ENCODE measurements at regions not wholly inside any gene's neighbourhood (a gene's known extent, or its start where the extent isn't known, plus 50 kb on each side); places are given as distances from the start of the nearest gene placed in this dataset.

DNA sequence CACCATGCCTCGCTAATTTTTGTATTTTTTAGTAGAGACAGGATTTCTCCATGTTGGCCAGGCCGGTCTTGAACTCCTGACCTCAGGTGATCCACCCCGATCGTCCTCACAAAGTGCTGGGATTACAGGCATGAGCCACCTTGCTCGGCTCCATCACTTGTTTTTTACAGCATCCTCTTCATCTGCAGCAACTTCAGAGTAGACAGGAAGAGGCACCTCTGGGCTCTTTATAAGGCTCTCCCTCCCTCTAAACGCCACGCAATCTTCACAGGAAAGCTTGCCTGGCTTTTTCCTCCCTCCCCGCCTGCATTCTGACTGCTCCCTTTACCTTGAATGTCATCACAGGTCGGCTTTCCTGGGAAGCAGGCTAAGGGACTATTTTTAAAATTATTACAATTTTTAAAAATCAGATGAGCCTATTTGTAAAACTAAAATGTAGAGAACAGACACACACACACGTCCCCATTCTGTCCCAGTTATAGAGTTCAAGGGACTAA, 111.5 kb upstream of the LDB2 start:
- ChIA-PET POLR2A (no interaction called here), CTCF (interaction anchor here (0.9 to 1.2 kb wide), 2 partner anchors 8 to 77 kb away, joined by 3 to 6 read pairs; no protein-coding TSS in a partner anchor)
- Histone ChIP-seq H3K9me1 (replicated peaks; ENCODE audit: control insufficient read depth, extremely low read depth, insufficient read depth, low read length) (no peaks in the 10 kb centered on the region), H3K79me2 (ENCODE audit: control insufficient read depth, insufficient read depth, low read length) (no peaks in the 10 kb centered on the region), H3K9me3 (replicated peaks; ENCODE audit: control insufficient read depth, insufficient read depth, low read length) (no peaks in the 10 kb centered on the region), H3K27ac (ENCODE audit: insufficient read depth, low read depth, low read length) (no peak overlapping the region), H3K4me2 (ENCODE audit: insufficient read depth, low read length) (no peak overlapping the region), H3K4me3 (replicated peaks in 1 of 3; ENCODE audit: insufficient read depth in 1 of 3, low read depth in 1 of 3, low read length in 3 of 3) (no peak overlapping the region), H4K20me1 (replicated peaks; ENCODE audit: control insufficient read depth, extremely low read depth, insufficient read depth, low read length) (no peaks in the 10 kb centered on the region), H3K4me1 (ENCODE audit: control insufficient read depth, extremely low read depth, insufficient read depth, low read length) (peaks cover 12% of the 10 kb centered on the region), H3K27me3 (ENCODE audit: control insufficient read depth in 2 of 2, insufficient read depth in 2 of 2, low read length in 2 of 2) (no peaks in the 10 kb centered on the region), H3K36me3 (ENCODE audit: control insufficient read depth in 2 of 2, extremely low read depth in 1 of 2, insufficient read depth in 2 of 2, low read length in 2 of 2) (no peaks in the 10 kb centered on the region), H3K9ac (replicated peaks; ENCODE audit: extremely low read depth, insufficient read depth, low read length) (no peak overlapping the region), H2AFZ (ENCODE audit: low read depth, low read length) (no peak overlapping the region)
- dilution Hi-C loops (cut with MboI; ENCODE audit: extremely low pct_ligation_motif_present, low sequenced_read_pairs) (no loop called here), intact Hi-C loops (cut with micrococcal nuclease) (loop anchor here (5.0 kb wide), 1 partner anchor 93 kb away; no protein-coding TSS in a partner anchor)
- DNase-seq (ENCODE audit: low read depth, low spot score) (no peak), FAIRE-seq (no peak)
- no peak for TF ChIP-seq GATA2 (IDR thresholded peaks at IDR 0.05; ENCODE audit: insufficient read depth, insufficient read length, low read depth, low read length)
- TF ChIP-seq, protein P1, sequence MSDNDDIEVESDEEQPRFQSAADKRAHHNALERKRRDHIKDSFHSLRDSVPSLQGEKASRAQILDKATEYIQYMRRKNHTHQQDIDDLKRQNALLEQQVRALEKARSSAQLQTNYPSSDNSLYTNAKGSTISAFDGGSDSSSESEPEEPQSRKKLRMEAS (IDR thresholded peaks at IDR 0.05; ENCODE audit: insufficient read depth, insufficient read length): no peak
- TF ChIP-seq POLR2AphosphoS5 (IDR thresholded peaks at IDR 0.05; ENCODE audit: insufficient read depth, low read depth, low read length): no peak
- no peak for TF ChIP-seq MYC (IDR thresholded peaks at IDR 0.05; ENCODE audit: low read depth, low read length)
- no peak for TF ChIP-seq JUN (IDR thresholded peaks at IDR 0.05; ENCODE audit: borderline replicate concordance, insufficient read depth, insufficient read length, low read depth)
- TF ChIP-seq, protein P2, sequence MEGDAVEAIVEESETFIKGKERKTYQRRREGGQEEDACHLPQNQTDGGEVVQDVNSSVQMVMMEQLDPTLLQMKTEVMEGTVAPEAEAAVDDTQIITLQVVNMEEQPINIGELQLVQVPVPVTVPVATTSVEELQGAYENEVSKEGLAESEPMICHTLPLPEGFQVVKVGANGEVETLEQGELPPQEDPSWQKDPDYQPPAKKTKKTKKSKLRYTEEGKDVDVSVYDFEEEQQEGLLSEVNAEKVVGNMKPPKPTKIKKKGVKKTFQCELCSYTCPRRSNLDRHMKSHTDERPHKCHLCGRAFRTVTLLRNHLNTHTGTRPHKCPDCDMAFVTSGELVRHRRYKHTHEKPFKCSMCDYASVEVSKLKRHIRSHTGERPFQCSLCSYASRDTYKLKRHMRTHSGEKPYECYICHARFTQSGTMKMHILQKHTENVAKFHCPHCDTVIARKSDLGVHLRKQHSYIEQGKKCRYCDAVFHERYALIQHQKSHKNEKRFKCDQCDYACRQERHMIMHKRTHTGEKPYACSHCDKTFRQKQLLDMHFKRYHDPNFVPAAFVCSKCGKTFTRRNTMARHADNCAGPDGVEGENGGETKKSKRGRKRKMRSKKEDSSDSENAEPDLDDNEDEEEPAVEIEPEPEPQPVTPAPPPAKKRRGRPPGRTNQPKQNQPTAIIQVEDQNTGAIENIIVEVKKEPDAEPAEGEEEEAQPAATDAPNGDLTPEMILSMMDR (IDR thresholded peaks at IDR 0.05; ENCODE audit: extremely low read depth in 1 of 2, insufficient read depth in 1 of 2, low read depth in 1 of 2, low read length in 2 of 2): no peak
- TF ChIP-seq FOS (IDR thresholded peaks at IDR 0.05; ENCODE audit: borderline replicate concordance, insufficient read depth, low read length): no peak
- no peak for TF ChIP-seq EZH2 (IDR thresholded peaks at IDR 0.05; ENCODE audit: borderline replicate concordance, low read depth, low read length, severe bottlenecking)
- TF ChIP-seq POLR2A (IDR thresholded peaks at IDR 0.05; ENCODE audit: low read depth, low read length): no peak
- BruUV-seq (replicated peaks): no TSS peak
